ES-I3 (cell line): ENCODE measurements at regions not wholly inside any gene's neighbourhood (a gene's known extent, or its start where the extent isn't known, plus 50 kb on each side); places are given as distances from the start of the nearest gene placed in this dataset.

Source experiments
- H3K36me3 ChIP-seq: 2 replicates; pipeline ENCODE4 v1.6.1; 2013; ENCODE audit warnings: mild to moderate bottlenecking, low read length, control low read depth, moderate library complexity; ENCODE audit not compliant: insufficient read depth
- H3K4me1 ChIP-seq: 2 replicates; pipeline ENCODE4 v1.6.1; 2013; ENCODE audit warnings: mild to moderate bottlenecking, control low read depth, low read length; ENCODE audit not compliant: insufficient read depth
- H3K9ac ChIP-seq: 2 replicates; pipeline ENCODE4 v1.6.1; 2013; ENCODE audit warnings: low read depth, mild to moderate bottlenecking, low read length, moderate library complexity
- H3K9me3 ChIP-seq: 2 replicates; pipeline ENCODE4 v1.6.1; 2013; ENCODE audit warnings: mild to moderate bottlenecking, low read length, moderate library complexity; ENCODE audit not compliant: control insufficient read depth, insufficient read depth

DNA sequence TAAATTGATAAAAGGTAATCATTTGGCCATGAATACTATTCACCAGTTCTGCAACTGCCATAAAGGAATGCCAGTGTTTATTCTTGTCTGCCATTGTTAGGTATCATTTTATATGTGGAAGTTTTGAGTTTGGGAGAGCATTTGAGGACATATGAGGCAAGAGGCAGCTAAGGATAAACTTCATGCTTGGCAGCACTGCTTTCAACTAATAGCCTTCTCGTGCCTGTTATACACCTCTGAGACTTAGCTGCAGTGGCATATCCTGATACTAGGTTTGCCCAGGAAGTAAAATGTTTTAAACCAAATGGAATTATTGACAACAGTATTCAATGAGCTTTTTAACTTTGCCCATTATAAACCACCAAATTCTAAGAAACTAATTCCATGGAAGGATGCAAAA, 126.0 kb upstream of the DPH6 start:
- H3K36me3 ChIP-seq, result no peaks in the 10 kb centered on the region
- no peaks in the 10 kb centered on the region for H3K9me3 ChIP-seq
- peaks cover 17% of the 10 kb centered on the region for H3K4me1 ChIP-seq
- H3K9ac ChIP-seq, result no peak overlapping the region

GRCh38 chr15:35673093-35673684, 127.2 kb upstream of the DPH6 start:
- Histone ChIP-seq H3K9ac (no peak overlapping the region), H3K36me3 (no peaks in the 10 kb centered on the region), H3K9me3 (no peaks in the 10 kb centered on the region), H3K4me1 (peaks cover 12% of the 10 kb centered on the region)

DNA sequence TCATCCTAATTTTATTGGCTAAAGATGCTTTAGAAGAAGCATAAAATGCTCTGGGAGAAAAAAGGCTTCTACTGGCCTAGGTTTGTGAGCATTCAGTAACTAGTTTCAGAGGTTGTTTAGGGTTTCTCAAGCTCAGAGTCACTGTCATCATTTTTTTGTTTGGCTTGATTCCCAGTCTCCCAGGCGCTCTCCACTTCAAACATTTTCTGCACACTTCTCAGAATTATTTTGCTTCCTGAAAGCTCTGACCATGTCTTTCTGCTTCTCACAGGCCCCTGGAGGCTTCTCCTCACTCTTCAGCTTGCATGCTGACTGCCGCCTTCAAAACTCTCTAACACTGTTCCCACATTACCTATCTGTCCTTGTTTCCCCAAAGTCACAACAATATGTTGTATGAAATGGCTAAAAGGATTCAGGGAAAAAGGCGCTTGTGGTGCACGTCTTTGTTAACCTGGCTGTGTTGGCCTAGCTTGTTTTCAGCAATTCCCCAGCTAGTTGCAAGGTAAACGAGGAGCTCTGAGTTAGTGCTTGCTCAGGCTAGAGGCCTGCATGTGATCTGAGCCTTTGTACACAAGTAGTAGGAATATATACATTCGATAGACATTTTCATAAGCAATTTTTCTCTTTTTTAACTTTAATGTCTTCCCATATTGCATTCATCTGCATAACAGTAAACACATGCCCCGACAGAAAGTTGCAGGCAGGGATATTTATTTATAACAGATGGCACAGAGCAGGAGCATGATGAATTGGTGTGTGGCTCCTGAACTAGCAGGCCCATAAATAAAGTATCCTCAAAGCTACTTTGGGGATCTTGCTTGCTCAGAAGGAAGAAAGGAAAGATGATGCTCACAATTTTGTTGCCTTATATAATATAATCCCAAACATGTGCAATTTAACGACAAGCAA, 129.2 kb upstream of the DPH6 start:
- Histone ChIP-seq H3K4me1 (0 out of 2 replicates have a peak, but pooled peaks cover 7% of the 10 kb centered on the region), H3K9me3 (no peaks in the 10 kb centered on the region), H3K36me3 (no peaks in the 10 kb centered on the region), H3K9ac (no peak overlapping the region)

- Histone ChIP-seq H3K36me3 (no peaks in the 10 kb centered on the region), H3K9me3 (no peaks in the 10 kb centered on the region), H3K9ac (no peak overlapping the region), H3K4me1 (0 out of 2 replicates have a peak, but pooled peaks cover 4% of the 10 kb centered on the region)
Observed at GRCh38 chr15:35678774-35679173, 132.8 kb upstream of the DPH6 start.

DNA sequence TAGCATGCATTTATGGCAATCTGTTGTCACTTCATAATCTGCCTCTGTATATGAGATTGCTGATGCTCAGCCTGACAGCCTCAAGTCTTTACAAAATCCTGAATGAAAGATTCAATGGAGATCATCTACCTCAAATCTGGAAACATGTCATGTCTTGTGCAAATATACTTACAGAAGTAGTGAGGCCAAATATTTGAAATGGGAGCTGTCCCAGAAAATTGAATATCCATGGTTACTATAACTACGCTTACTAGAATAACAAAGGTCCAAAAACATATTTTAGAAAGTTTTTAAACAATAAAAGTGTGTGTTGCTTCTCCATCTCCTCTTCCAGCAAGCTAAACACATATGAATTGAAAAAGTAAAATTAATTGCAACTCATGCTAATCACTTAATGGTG, 133.2 kb upstream of the DPH6 start:
- Histone ChIP-seq H3K4me1 (0 out of 2 replicates have a peak, but pooled peaks cover 4% of the 10 kb centered on the region), H3K9me3 (no peaks in the 10 kb centered on the region)

GRCh38 chr15:35680951-35681350, 135.0 kb upstream of the DPH6 start:
- H3K9ac ChIP-seq, result no peak overlapping the region
- no peaks in the 10 kb centered on the region for H3K36me3 ChIP-seq
- H3K9me3 ChIP-seq, result no peaks in the 10 kb centered on the region
- H3K4me1 ChIP-seq, result peaks cover 4% of the 10 kb centered on the region; the same call in 1 of the 2 replicates

More for the DNA sequence above, 133.2 kb upstream of the DPH6 start:
- H3K36me3 ChIP-seq, result no peaks in the 10 kb centered on the region
- no peak overlapping the region for H3K9ac ChIP-seq

DNA sequence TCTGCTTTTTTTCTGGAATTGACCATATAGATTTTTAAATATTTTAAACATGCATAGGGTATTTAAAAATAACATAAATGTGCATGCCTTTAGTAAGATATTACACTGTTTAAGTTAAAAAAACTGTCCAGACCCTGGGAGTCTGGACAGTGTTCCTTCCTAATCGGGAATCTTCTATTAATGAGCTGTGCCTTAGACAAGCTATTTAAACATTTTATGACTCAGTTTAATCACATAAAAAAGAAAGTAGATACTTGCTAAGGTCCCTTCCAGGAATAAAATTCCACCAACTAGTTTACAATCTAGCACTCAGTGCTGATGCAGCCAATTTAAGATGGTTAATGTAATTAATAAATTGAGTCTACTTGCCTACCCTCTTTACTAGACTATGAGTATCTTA, 140.4 kb upstream of the DPH6 start:
- Histone ChIP-seq H3K9me3 (no peaks in the 10 kb centered on the region), H3K9ac (no peak overlapping the region), H3K4me1 (peaks cover 8% of the 10 kb centered on the region), H3K36me3 (no peaks in the 10 kb centered on the region)

GRCh38 chr15:35689266-35689665, 143.3 kb upstream of the DPH6 start:
- no peaks in the 10 kb centered on the region for H3K36me3 ChIP-seq
- H3K4me1 ChIP-seq, result peaks cover 3% of the 10 kb centered on the region
- no peak overlapping the region for H3K9ac ChIP-seq
- H3K9me3 ChIP-seq, result no peaks in the 10 kb centered on the region

GRCh38 chr15:35690089-35690488, 144.1 kb upstream of the DPH6 start:
- H3K9me3 ChIP-seq, result no peaks in the 10 kb centered on the region
- H3K9ac ChIP-seq, result no peak overlapping the region
- H3K36me3 ChIP-seq, result no peaks in the 10 kb centered on the region
- H3K4me1 ChIP-seq, result peaks cover 3% of the 10 kb centered on the region

GRCh38 chr15:35690698-35691116, 144.7 kb upstream of the DPH6 start:
- no peaks in the 10 kb centered on the region for H3K36me3 ChIP-seq
- no peaks in the 10 kb centered on the region for H3K9me3 ChIP-seq
- H3K4me1 ChIP-seq, result peaks cover 3% of the 10 kb centered on the region
- no peak overlapping the region for H3K9ac ChIP-seq

GRCh38 chr15:35691173-35691761, 145.3 kb upstream of the DPH6 start:
- Histone ChIP-seq H3K9me3 (no peaks in the 10 kb centered on the region), H3K36me3 (no peaks in the 10 kb centered on the region), H3K4me1 (peaks cover 6% of the 10 kb centered on the region), H3K9ac (no peak overlapping the region)

DNA sequence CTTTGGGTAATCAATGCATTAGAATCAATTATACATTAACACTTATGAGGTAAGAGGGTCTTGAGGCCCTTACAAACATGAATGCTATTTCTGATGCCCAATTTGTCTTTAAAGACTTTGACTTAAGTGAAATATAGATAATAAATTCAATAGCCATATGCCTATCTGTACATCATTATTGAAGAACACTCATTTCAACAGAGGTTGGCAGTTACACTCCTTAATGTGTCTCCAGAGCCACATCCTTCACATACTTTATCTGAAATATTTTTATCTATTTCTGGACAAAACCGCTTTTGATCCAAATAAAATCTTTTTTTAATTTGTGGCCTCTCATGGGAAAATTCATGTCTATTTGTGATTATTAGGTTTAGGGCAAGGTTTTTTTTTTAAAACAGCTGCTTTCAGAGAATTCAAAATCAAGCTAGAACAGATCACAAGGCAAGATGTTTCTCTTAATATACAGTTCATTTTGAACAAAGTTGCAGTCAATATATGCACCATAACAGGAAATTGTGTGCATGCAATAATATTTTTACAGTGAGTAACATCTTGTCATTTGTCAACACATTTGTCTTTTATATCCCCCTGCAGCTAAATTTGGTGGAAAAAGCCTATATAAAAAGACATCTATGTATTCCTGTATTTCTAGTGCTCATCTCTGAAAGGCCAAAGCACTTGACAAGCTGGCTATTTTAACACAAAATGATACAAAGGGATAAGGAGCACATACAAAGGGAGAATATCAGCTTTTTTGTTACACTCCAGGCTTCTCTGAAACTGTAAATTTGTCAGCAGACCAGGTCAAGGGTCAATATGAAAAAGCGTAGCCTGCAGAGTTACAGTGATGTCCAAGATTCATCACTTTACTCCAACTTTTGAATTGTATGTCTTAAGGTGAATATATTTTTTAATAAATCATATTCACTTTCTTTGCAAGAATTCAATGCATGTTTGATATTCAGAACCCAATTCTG, 146.2 kb upstream of the DPH6 start:
- no peak overlapping the region for H3K9ac ChIP-seq
- H3K9me3 ChIP-seq, result no peaks in the 10 kb centered on the region
- no peaks in the 10 kb centered on the region for H3K36me3 ChIP-seq
- H3K4me1 ChIP-seq, result peaks cover 12% of the 10 kb centered on the region

DNA sequence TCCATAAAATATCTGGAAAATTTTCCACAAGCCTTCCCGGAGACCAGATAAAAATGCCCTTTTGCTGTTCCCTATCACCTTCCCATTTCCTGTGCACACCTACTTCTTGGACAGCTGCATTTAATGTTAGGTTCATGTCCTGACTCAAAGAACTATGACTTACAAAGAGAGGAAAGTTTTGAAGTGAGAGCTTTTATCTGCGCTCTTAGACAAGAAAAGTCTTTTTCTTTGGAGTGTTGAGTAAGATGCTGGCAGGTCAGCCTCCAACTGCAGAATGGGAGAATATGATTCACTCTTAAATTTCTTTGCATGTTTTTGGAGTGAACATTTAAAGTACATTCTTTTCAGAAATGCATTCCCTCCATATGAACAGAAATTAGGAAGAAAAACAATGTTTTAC, 147.3 kb upstream of the DPH6 start:
- Histone ChIP-seq H3K36me3 (no peaks in the 10 kb centered on the region), H3K4me1 (peaks cover 22% of the 10 kb centered on the region), H3K9ac (no peak overlapping the region), H3K9me3 (no peaks in the 10 kb centered on the region)

GRCh38 chr15:35693886-35694285, 147.9 kb upstream of the DPH6 start:
- Histone ChIP-seq H3K9ac (no peak overlapping the region), H3K36me3 (no peaks in the 10 kb centered on the region), H3K9me3 (no peaks in the 10 kb centered on the region), H3K4me1 (peaks cover 27% of the 10 kb centered on the region)
